ENCODE measurements at regions not wholly inside any gene's neighbourhood (a gene's known extent, or its start where the extent isn't known, plus 50 kb on each side); places are given as distances from the start of the nearest gene placed in this dataset.
"Not testable (repeated sequence)": the region's sequence is repeated elsewhere in the genome, so short reads cannot be mapped to it uniquely, and the experiment has no call there.

- no peaks in the 10 kb centered on the region for H3K36me3 ChIP-seq (ENCODE audit: control insufficient read depth, insufficient read depth, low read length)
- H3K27me3 ChIP-seq (ENCODE audit: control insufficient read depth, insufficient read depth, low read length), result no peaks in the 10 kb centered on the region
- H3K4me3 ChIP-seq (ENCODE audit: low read length), result no peak overlapping the region
- H3K4me1 ChIP-seq (ENCODE audit: control insufficient read depth, insufficient read depth, low read length), result no peaks in the 10 kb centered on the region
- H3K27ac ChIP-seq (ENCODE audit: low read length), result no peak overlapping the region
- H3K9me3 ChIP-seq (ENCODE audit: control insufficient read depth, low read depth, low read length), result no peaks in the 10 kb centered on the region
- no peak for DNase-seq
- 90% methylated on average over 2 of the region's 3 CpGs for WGBS (ENCODE audit: insufficient coverage, low lambda C conversion rate)
Measured at GRCh38 chr10:7108141-7108540, 302.7 kb downstream of the SFMBT2 start.

DNA sequence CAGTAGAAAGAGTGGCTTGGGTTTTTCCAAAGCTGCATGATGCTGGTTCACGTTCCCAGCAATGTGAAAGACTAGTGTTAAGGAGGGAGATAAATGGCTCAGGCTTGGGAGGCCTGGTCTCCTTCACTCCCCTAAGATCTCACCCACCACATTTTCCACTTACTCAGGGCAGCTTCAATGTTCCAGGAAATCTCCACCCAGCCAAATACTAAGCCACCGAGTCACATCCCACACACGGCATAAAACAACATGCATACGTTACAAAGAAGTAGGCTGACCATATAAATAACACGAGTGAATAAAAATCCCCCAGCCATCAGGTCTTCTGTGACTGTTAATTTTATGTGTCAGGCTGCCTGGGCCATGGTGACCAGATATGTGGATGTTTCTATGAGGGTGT lies 303.5 kb downstream of the SFMBT2 start:
- WGBS (ENCODE audit: insufficient coverage, low lambda C conversion rate), result no CpG with 5 or more reads among the region's 5 CpGs
- Histone ChIP-seq H3K36me3 (ENCODE audit: control insufficient read depth, insufficient read depth, low read length) (no peaks in the 10 kb centered on the region), H3K9me3 (ENCODE audit: control insufficient read depth, low read depth, low read length) (no peaks in the 10 kb centered on the region), H3K4me1 (ENCODE audit: control insufficient read depth, insufficient read depth, low read length) (no peaks in the 10 kb centered on the region), H3K27ac (ENCODE audit: low read length) (no peak overlapping the region), H3K4me3 (ENCODE audit: low read length) (no peak overlapping the region), H3K27me3 (ENCODE audit: control insufficient read depth, insufficient read depth, low read length) (no peaks in the 10 kb centered on the region)
- no peak for DNase-seq

DNA sequence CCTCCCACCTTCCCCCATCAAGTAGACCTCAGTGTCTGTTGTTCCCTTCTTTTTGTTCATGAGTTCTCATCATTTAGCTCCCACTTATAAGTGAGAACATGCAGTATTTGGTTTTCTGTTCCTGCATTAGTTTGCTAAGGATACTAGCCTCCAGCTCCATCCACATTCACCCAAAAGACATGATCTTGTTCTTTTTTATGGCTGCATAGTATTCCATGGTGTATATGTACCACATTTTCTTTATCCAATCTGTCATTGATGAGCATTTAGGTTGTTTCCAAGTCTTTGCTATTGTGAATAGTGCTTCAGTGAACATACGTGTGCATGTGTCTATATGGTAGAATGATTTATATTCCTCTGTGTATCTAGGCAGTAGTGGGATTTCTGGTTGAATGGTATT lies 306.5 kb downstream of the SFMBT2 start:
- 100% methylated on average over 1 of the region's 1 CpG for WGBS (ENCODE audit: insufficient coverage, low lambda C conversion rate)
- H3K4me3 ChIP-seq (ENCODE audit: low read length); H3K9me3 ChIP-seq (ENCODE audit: control insufficient read depth, low read depth, low read length); H3K4me1 ChIP-seq (ENCODE audit: control insufficient read depth, insufficient read depth, low read length); H3K27ac ChIP-seq (ENCODE audit: low read length); H3K27me3 ChIP-seq (ENCODE audit: control insufficient read depth, insufficient read depth, low read length); H3K36me3 ChIP-seq (ENCODE audit: control insufficient read depth, insufficient read depth, low read length); DNase-seq: not testable (repeated sequence)

GRCh38 chr10:7102557-7103349 lies 308.1 kb downstream of the SFMBT2 start:
- Histone ChIP-seq H3K27me3 (ENCODE audit: control insufficient read depth, insufficient read depth, low read length) (no peaks in the 10 kb centered on the region), H3K27ac (ENCODE audit: low read length) (no peak overlapping the region), H3K4me1 (ENCODE audit: control insufficient read depth, insufficient read depth, low read length) (no peaks in the 10 kb centered on the region), H3K4me3 (ENCODE audit: low read length) (no peak overlapping the region), H3K9me3 (ENCODE audit: control insufficient read depth, low read depth, low read length) (no peaks in the 10 kb centered on the region), H3K36me3 (ENCODE audit: control insufficient read depth, insufficient read depth, low read length) (no peaks in the 10 kb centered on the region)
- WGBS (ENCODE audit: insufficient coverage, low lambda C conversion rate), result 100% methylated on average over 1 of the region's 7 CpGs
- no peak for DNase-seq

DNA sequence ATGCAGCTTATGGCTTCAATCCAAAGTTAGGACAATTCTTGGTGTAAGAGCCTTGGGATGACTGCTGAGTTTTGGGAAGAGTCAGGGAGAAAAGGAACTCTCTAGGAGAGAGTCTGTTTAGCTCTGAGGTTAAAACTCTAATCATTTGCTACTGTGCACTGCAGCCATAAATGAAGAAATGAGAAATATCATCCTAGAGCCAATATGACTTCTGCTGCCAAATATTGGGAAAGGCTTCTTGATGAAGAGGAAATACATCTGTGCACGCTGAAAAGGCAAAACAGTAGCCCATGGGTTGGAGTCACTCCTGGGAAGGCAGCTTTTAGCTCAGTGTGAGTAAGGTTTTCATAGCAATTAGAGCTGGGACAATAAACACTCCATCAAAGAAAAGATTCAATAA lies 308.8 kb downstream of the SFMBT2 start:
- DNase-seq, result no peak
- no peaks in the 10 kb centered on the region for H3K36me3 ChIP-seq (ENCODE audit: control insufficient read depth, insufficient read depth, low read length)
- H3K4me1 ChIP-seq (ENCODE audit: control insufficient read depth, insufficient read depth, low read length), result no peaks in the 10 kb centered on the region
- no peaks in the 10 kb centered on the region for H3K9me3 ChIP-seq (ENCODE audit: control insufficient read depth, low read depth, low read length)
- no peak overlapping the region for H3K27ac ChIP-seq (ENCODE audit: low read length)
- WGBS (ENCODE audit: insufficient coverage, low lambda C conversion rate), result no CpG with 5 or more reads among the region's 1 CpG
- no peaks in the 10 kb centered on the region for H3K27me3 ChIP-seq (ENCODE audit: control insufficient read depth, insufficient read depth, low read length)
- H3K4me3 ChIP-seq (ENCODE audit: low read length), result no peak overlapping the region

DNA sequence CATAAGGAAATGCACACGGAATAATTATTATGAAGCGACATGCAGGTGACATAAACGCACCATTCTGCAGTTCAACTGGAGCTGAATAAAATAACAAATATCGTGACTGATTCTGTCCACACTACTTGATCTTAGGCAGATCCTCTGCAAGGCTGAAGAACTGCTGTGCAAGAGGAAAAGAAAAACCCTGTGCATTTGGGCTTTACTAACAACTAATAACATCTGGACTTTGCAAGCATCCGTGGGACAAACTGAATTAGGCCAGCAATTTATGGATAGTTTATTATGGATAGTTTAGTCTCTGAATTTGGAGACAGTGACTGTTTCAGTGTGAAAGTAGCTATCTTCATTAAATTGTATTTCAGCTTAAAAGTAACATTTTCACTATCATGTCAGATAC lies 309.4 kb downstream of the SFMBT2 start:
- H3K4me3 ChIP-seq (ENCODE audit: low read length), result no peak overlapping the region
- DNase-seq, result no peak
- H3K4me1 ChIP-seq (ENCODE audit: control insufficient read depth, insufficient read depth, low read length), result no peaks in the 10 kb centered on the region
- no peaks in the 10 kb centered on the region for H3K9me3 ChIP-seq (ENCODE audit: control insufficient read depth, low read depth, low read length)
- H3K27ac ChIP-seq (ENCODE audit: low read length), result no peak overlapping the region
- no peaks in the 10 kb centered on the region for H3K27me3 ChIP-seq (ENCODE audit: control insufficient read depth, insufficient read depth, low read length)
- H3K36me3 ChIP-seq (ENCODE audit: control insufficient read depth, insufficient read depth, low read length), result no peaks in the 10 kb centered on the region
- WGBS (ENCODE audit: insufficient coverage, low lambda C conversion rate), result 20% methylated on average over 1 of the region's 5 CpGs

DNA sequence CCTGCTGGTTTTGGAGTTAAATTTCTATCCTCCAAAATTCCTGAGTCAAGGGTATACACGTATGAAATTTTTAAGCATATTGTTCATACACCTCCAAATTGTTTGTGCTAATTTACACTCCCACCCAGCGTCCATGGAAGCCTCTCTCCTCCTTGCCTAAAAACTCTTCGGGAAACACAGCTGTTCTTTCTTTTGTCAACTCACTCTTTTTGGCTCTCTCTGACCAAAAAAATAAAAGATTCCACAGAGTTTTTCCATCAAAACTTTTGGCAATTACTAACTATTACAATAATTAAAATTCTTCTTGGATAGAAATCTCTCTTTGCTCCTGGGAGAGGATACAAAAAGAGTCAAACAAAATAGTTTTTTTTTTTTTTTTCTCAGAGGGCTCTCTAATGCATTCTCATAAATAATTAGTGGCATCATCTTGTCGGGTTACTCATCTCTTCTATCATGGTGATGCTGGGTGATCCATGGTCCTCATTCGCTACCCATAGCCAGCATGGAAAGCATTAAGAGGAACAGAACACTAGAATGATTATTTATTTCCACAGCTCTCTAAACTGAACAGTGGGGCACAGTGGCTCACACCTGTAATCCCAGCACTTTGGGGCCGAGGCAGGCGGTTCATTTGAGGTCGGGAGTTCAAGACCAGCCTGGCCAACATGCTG lies 310.7 kb downstream of the SFMBT2 start:
- H3K4me3 ChIP-seq (ENCODE audit: low read length), result no peak overlapping the region
- H3K9me3 ChIP-seq (ENCODE audit: control insufficient read depth, low read depth, low read length), result no peaks in the 10 kb centered on the region
- H3K27me3 ChIP-seq (ENCODE audit: control insufficient read depth, insufficient read depth, low read length), result no peaks in the 10 kb centered on the region
- H3K27ac ChIP-seq (ENCODE audit: low read length), result no peak overlapping the region
- no peaks in the 10 kb centered on the region for H3K4me1 ChIP-seq (ENCODE audit: control insufficient read depth, insufficient read depth, low read length)
- 40% methylated on average over 1 of the region's 8 CpGs for WGBS (ENCODE audit: insufficient coverage, low lambda C conversion rate)
- no peaks in the 10 kb centered on the region for H3K36me3 ChIP-seq (ENCODE audit: control insufficient read depth, insufficient read depth, low read length)
- no peak for DNase-seq

DNA sequence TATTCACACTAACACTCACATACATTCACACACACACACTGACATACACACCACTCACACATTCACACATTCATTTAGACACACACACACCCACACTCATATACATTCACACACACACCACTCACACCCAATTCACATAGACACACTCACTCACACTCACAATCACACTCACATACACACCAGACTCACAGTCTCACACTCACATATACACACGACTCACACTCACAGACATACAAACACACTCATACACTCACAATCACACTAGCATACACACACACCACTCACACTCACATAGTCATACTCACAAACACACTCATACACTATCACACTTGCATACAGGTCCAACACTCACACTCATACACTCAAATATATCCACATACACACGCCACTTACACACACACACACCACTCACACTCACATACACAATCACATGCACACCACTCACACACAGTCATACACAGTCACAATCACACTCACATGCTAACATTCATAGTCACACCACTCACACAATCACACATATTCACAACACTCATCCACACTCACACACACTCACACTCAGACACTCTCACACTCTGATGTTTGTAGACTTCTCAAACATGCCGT lies 312.6 kb downstream of the SFMBT2 start:
- 80% methylated on average over 1 of the region's 3 CpGs for WGBS (ENCODE audit: insufficient coverage, low lambda C conversion rate)
- no peaks in the 10 kb centered on the region for H3K36me3 ChIP-seq (ENCODE audit: control insufficient read depth, insufficient read depth, low read length)
- no peaks in the 10 kb centered on the region for H3K4me1 ChIP-seq (ENCODE audit: control insufficient read depth, insufficient read depth, low read length)
- H3K27ac ChIP-seq (ENCODE audit: low read length), result no peak overlapping the region
- H3K9me3 ChIP-seq (ENCODE audit: control insufficient read depth, low read depth, low read length), result no peaks in the 10 kb centered on the region
- H3K4me3 ChIP-seq (ENCODE audit: low read length), result no peak overlapping the region
- no peaks in the 10 kb centered on the region for H3K27me3 ChIP-seq (ENCODE audit: control insufficient read depth, insufficient read depth, low read length)
- no peak for DNase-seq

- Histone ChIP-seq H3K4me1 (ENCODE audit: control insufficient read depth, insufficient read depth, low read length) (no peaks in the 10 kb centered on the region), H3K27ac (ENCODE audit: low read length) (no peak overlapping the region), H3K9me3 (ENCODE audit: control insufficient read depth, low read depth, low read length) (no peaks in the 10 kb centered on the region), H3K27me3 (ENCODE audit: control insufficient read depth, insufficient read depth, low read length) (no peaks in the 10 kb centered on the region), H3K4me3 (ENCODE audit: low read length) (no peak overlapping the region), H3K36me3 (ENCODE audit: control insufficient read depth, insufficient read depth, low read length) (no peaks in the 10 kb centered on the region)
- DNase-seq, result no peak
- WGBS (ENCODE audit: insufficient coverage, low lambda C conversion rate), result no CpG with 5 or more reads among the region's 6 CpGs
Measured at GRCh38 chr10:7094781-7095180, 316.1 kb downstream of the SFMBT2 start.

GRCh38 chr10:7093368-7093767 lies 317.5 kb downstream of the SFMBT2 start:
- 100% methylated on average over 1 of the region's 5 CpGs for WGBS (ENCODE audit: insufficient coverage, low lambda C conversion rate)
- no peak overlapping the region for H3K4me3 ChIP-seq (ENCODE audit: low read length)
- no peak for DNase-seq
- H3K27me3 ChIP-seq (ENCODE audit: control insufficient read depth, insufficient read depth, low read length), result no peaks in the 10 kb centered on the region
- H3K4me1 ChIP-seq (ENCODE audit: control insufficient read depth, insufficient read depth, low read length), result no peaks in the 10 kb centered on the region
- H3K36me3 ChIP-seq (ENCODE audit: control insufficient read depth, insufficient read depth, low read length), result no peaks in the 10 kb centered on the region
- H3K9me3 ChIP-seq (ENCODE audit: control insufficient read depth, low read depth, low read length), result no peaks in the 10 kb centered on the region
- H3K27ac ChIP-seq (ENCODE audit: low read length), result no peak overlapping the region
